Right lobe of liver (tissue), 6 donors: ENCODE measurements at regions not wholly inside any gene's neighbourhood (a gene's known extent, or its start where the extent isn't known, plus 50 kb on each side); places are given as distances from the start of the nearest gene placed in this dataset.

ENCODE experiments used
- ATAC-seq, 4 donors: fragments of 200-7000 bp; cut with Tn5 transposase; one replicate each; pipeline ENCODE4 v1.9.1; 2020; ENCODE audit warnings: mild to moderate bottlenecking in 4 of 4, moderate library complexity in 4 of 4
- DNase-seq, 3 donors: peaks; one replicate each; pipeline ENCODE4 v3.0.0-alpha.2; 2020
- H3K27ac ChIP-seq, 3 donors: fragments of 200-600 bp; one replicate each; pipeline ENCODE4 v1.8.0; 2022
- H3K27me3 ChIP-seq, 2 donors: fragments of 200-600 bp; one replicate each; pipeline ENCODE4 v1.8.0; 2022
- H3K36me3 ChIP-seq, 4 donors: fragments of 200-600 bp; sonication (generic) in 1 of 4; one replicate each; pipeline versions ENCODE4 v1.5.1 to v1.8.0; 2017 to 2022; ENCODE audit warnings: control low read depth in 1 of 4
- H3K4me1 ChIP-seq, 4 donors: fragments of 200-600 bp; sonication (generic) in 1 of 4; one replicate each; pipeline versions ENCODE4 v1.5.1 to v1.8.0; 2017 to 2022; ENCODE audit warnings: control low read depth in 1 of 4
- H3K4me3 ChIP-seq, 3 donors: fragments of 200-600 bp; one replicate each; pipeline ENCODE4 v1.8.0; 2022
- H3K9me3 ChIP-seq, 4 donors: fragments of 200-600 bp; sonication (generic) in 1 of 4; one replicate each; pipeline versions ENCODE4 v1.5.1 to v1.8.0; 2017 to 2022; ENCODE audit warnings: control low read depth in 1 of 4
- POLR2A ChIP-seq: fragments of 450-650 bp; IDR thresholded peaks from one replicate; pipeline ENCODE4 v1.6.1; 2017; ENCODE audit warnings: antibody characterized with exemption, mild to moderate bottlenecking
- WGBS: methylation state at CpG from one replicate; pipeline ENCODE4 v1.1.6; 2018; ENCODE audit warnings: low coverage, low lambda C conversion rate; ENCODE audit not compliant: insufficient coverage; ENCODE audit errors: missing lambda C conversion rate; 5-methylcytosine and 5-hydroxymethylcytosine counted together
- intact Hi-C, 2 donors: fragments of 100-400 bp; cut with DNase I; formaldehyde crosslinking; loops; one replicate each; pipeline versions ENCODE4 v1.11.2 to v1.14.1; 2022
- TF ChIP-seq, protein P1 (sequence below), 4 donors: fragments of 200-600 bp in 3 of 4; fragments of 450-650 bp in 1 of 4; IDR thresholded peaks; one replicate each; pipeline versions ENCODE4 v1.5.1 to v1.8.0; 2016 to 2022; ENCODE audit warnings: antibody characterized with exemption in 4 of 4, mild to moderate bottlenecking in 2 of 4
- donor health status: DM: no; HTN: yes; CAD: no.
- donor health status: DM: no; HTN: no; CAD: no.
- donor health status: DM: no; HTN: no; CAD: no.
- donor health status: DM: no; HTN: yes; CAD: no.
- donor health status: DM: no; HTN: yes; CAD: no.

- H3K27ac ChIP-seq = no peak overlapping the region
- intact Hi-C loops = no loop called here
- no peaks in the 10 kb centered on the region for H3K36me3 ChIP-seq
- TF ChIP-seq, protein P1, sequence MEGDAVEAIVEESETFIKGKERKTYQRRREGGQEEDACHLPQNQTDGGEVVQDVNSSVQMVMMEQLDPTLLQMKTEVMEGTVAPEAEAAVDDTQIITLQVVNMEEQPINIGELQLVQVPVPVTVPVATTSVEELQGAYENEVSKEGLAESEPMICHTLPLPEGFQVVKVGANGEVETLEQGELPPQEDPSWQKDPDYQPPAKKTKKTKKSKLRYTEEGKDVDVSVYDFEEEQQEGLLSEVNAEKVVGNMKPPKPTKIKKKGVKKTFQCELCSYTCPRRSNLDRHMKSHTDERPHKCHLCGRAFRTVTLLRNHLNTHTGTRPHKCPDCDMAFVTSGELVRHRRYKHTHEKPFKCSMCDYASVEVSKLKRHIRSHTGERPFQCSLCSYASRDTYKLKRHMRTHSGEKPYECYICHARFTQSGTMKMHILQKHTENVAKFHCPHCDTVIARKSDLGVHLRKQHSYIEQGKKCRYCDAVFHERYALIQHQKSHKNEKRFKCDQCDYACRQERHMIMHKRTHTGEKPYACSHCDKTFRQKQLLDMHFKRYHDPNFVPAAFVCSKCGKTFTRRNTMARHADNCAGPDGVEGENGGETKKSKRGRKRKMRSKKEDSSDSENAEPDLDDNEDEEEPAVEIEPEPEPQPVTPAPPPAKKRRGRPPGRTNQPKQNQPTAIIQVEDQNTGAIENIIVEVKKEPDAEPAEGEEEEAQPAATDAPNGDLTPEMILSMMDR (IDR thresholded peaks at IDR 0.05) = no peak
- no peak for TF ChIP-seq POLR2A
- H3K4me1 ChIP-seq = no peaks in the 10 kb centered on the region
- no peak for DNase-seq
- ATAC-seq = no peak
- 17% methylated on average over 2 of the region's 2 CpGs for WGBS
- no peak overlapping the region for H3K4me3 ChIP-seq
- H3K27me3 ChIP-seq = no peaks in the 10 kb centered on the region
- no peaks in the 10 kb centered on the region for H3K9me3 ChIP-seq
Measured at GRCh38 chr15:94546808-94547207, 315.4 kb downstream of the MCTP2 start.

DNA sequence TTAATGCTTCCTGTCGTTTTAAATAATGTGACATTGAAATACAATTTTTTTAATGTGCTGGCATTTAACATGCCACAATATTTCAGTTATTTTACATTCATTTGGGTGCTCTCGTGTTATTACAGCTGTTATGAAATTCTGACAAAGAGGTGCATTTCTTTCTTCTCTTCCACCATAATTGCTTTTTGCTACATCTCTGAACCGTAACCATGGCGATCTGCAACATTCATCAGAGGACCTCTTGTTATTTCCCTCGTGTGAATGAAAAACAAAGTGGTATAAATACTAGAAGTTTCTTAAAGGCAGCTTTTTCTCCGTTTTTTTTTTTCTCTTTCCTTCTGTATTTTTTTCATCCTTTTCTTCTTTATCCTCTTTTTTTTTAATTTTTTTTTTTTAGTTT is 316.4 kb downstream of the MCTP2 start:
- intact Hi-C loops = no loop called here
- H3K36me3 ChIP-seq = no peaks in the 10 kb centered on the region

GRCh38 chr15:94555841-94556519 is 324.6 kb downstream of the MCTP2 start:
- ATAC-seq = peak; percentile 46 to 88 (median 61)

More for the DNA sequence above, 316.4 kb downstream of the MCTP2 start:
- ATAC-seq = no peak
- Histone ChIP-seq H3K27me3 (no peaks in the 10 kb centered on the region), H3K9me3 (no peaks in the 10 kb centered on the region), H3K4me1 (no peaks in the 10 kb centered on the region), H3K27ac (no peak overlapping the region), H3K4me3 (no peak overlapping the region)
- no peak for TF ChIP-seq POLR2A
- TF ChIP-seq, protein P1 (IDR thresholded peaks at IDR 0.05) = no peak
- WGBS = 54% methylated on average over 6 of the region's 6 CpGs
- no peak for DNase-seq

GRCh38 chr15:94561036-94561689 is 329.8 kb downstream of the MCTP2 start:
- no peak for DNase-seq
- no peaks in the 10 kb centered on the region for H3K36me3 ChIP-seq
- H3K27me3 ChIP-seq = no peaks in the 10 kb centered on the region
- no peaks in the 10 kb centered on the region for H3K9me3 ChIP-seq
- H3K4me1 ChIP-seq = no peaks in the 10 kb centered on the region
- intact Hi-C loops = no loop called here
- 72% methylated on average over 4 of the region's 4 CpGs for WGBS
- no peak for ATAC-seq
- H3K27ac ChIP-seq = no peak overlapping the region
- H3K4me3 ChIP-seq = no peak overlapping the region
- TF ChIP-seq POLR2A = no peak
- TF ChIP-seq, protein P1 (IDR thresholded peaks at IDR 0.05) = no peak

More at GRCh38 chr15:94555841-94556519, 324.6 kb downstream of the MCTP2 start:
- no peaks in the 10 kb centered on the region for H3K27me3 ChIP-seq
- no peak overlapping the region for H3K27ac ChIP-seq
- 58% methylated on average over 2 of the region's 2 CpGs for WGBS
- no peak overlapping the region for H3K4me3 ChIP-seq
- no peaks in the 10 kb centered on the region for H3K4me1 ChIP-seq
- H3K9me3 ChIP-seq = no peaks in the 10 kb centered on the region
- TF ChIP-seq POLR2A = no peak
- TF ChIP-seq, protein P1 (IDR thresholded peaks at IDR 0.05) = no peak
- H3K36me3 ChIP-seq = no peaks in the 10 kb centered on the region
- intact Hi-C loops = no loop called here
- no peak for DNase-seq
